Activated CD4-positive, alpha-beta T cell treated with anti-CD3 and anti-CD28 coated beads for 36 hours (primary cell): ENCODE measurements at regions not wholly inside any gene's neighbourhood (a gene's known extent, or its start where the extent isn't known, plus 50 kb on each side); places are given as distances from the start of the nearest gene placed in this dataset.

Experiments used
- ATAC-seq: fragments of 200-7000 bp; cut with Tn5 transposase; one replicate; pipeline ENCODE4 v1.10.0; 2021; ENCODE audit warnings: mild to moderate bottlenecking, moderate library complexity
- CTCF ChIA-PET: fragments of 350-600 bp; sonication (Branson Sonifier 250); formaldehyde crosslinking; loops from one replicate; lab custom pipeline; 2021; ENCODE audit warnings: antibody characterized with exemption; lab: Charles Lee
- POLR2A ChIA-PET: fragments of 350-600 bp; sonication (Branson Sonifier 250); formaldehyde crosslinking; loops from one replicate; lab custom pipeline; 2021; ENCODE audit warnings: antibody characterized with exemption, inconsistent platforms; lab: Charles Lee
- DNase-seq: peaks from one replicate; pipeline ENCODE4 v3.0.0-alpha.2; 2020
- H3K27ac Mint-ChIP-seq: one replicate; pipeline ENCODE4 v1.8.0; 2021; ENCODE audit warnings: mixed read lengths
- H3K27me3 Mint-ChIP-seq: one replicate; pipeline ENCODE4 v1.8.0; 2021; ENCODE audit warnings: mixed read lengths
- H3K36me3 Mint-ChIP-seq: one replicate; pipeline ENCODE4 v1.8.0; 2021; ENCODE audit warnings: low read depth, mixed read lengths
- H3K4me1 Mint-ChIP-seq: one replicate; pipeline ENCODE4 v1.8.0; 2021; ENCODE audit warnings: mixed read lengths
- H3K4me3 Mint-ChIP-seq: one replicate; pipeline ENCODE4 v1.8.0; 2021; ENCODE audit warnings: mild to moderate bottlenecking, moderate library complexity, mixed read lengths
- H3K9me3 Mint-ChIP-seq: one replicate; pipeline ENCODE4 v1.8.0; 2021; ENCODE audit warnings: low read depth, mixed read lengths
- intact Hi-C, 2 experiments: fragments of 100-400 bp; cut with DNase I in 1 of 2; cut with micrococcal nuclease in 1 of 2; formaldehyde crosslinking; loops; one replicate each; pipeline versions ENCODE4 v1.14.2 to v1.15.1; 2022 to 2024; cut with DNase I, micrococcal nuclease

- H3K4me1 Mint-ChIP-seq = no peaks in the 10 kb centered on the region
- H3K27me3 Mint-ChIP-seq = no peaks in the 10 kb centered on the region
- no peaks in the 10 kb centered on the region for H3K9me3 Mint-ChIP-seq
- no peak for ATAC-seq
- ChIA-PET POLR2A (no interaction called here), CTCF (interaction anchor here (1.0 kb wide), 1 partner anchor 8 kb away, joined by 3 read pairs; no protein-coding TSS in a partner anchor)
- H3K27ac Mint-ChIP-seq = no peak overlapping the region
- H3K36me3 Mint-ChIP-seq = no peaks in the 10 kb centered on the region
- no peak for DNase-seq
- intact Hi-C loops = no loop called here
- H3K4me3 Mint-ChIP-seq = no peak overlapping the region
Observed at GRCh38 chr4:23153076-23153475, 460.3 kb downstream of the GBA3 start.

- ATAC-seq (no peak), DNase-seq (no peak)
- ChIA-PET POLR2A (no interaction called here), CTCF (no interaction called here)
- Mint-ChIP-seq H3K27ac (no peak overlapping the region), H3K36me3 (no peaks in the 10 kb centered on the region), H3K4me1 (no peaks in the 10 kb centered on the region), H3K9me3 (no peaks in the 10 kb centered on the region), H3K27me3 (no peaks in the 10 kb centered on the region), H3K4me3 (no peak overlapping the region)
- intact Hi-C loops = no loop called here
Observed at GRCh38 chr4:23149815-23150214, 457.1 kb downstream of the GBA3 start.

- Mint-ChIP-seq H3K4me3 (no peak overlapping the region), H3K27ac (no peak overlapping the region), H3K4me1 (no peaks in the 10 kb centered on the region), H3K9me3 (peaks cover 3% of the 10 kb centered on the region), H3K36me3 (no peaks in the 10 kb centered on the region), H3K27me3 (no peaks in the 10 kb centered on the region)
- DNase-seq (no peak), ATAC-seq (no peak)
- CTCF ChIA-PET = no interaction called here
- intact Hi-C loops = no loop called here
- POLR2A ChIA-PET = no interaction called here
Observed at GRCh38 chr4:23144707-23145106, 452.0 kb downstream of the GBA3 start.

GRCh38 chr4:23135792-23136645 lies 443.3 kb downstream of the GBA3 start:
- Mint-ChIP-seq H3K27me3 (no peaks in the 10 kb centered on the region), H3K36me3 (no peaks in the 10 kb centered on the region), H3K9me3 (no peaks in the 10 kb centered on the region), H3K27ac (no peak overlapping the region), H3K4me1 (no peaks in the 10 kb centered on the region), H3K4me3 (no peak overlapping the region)
- no peak for ATAC-seq
- ChIA-PET POLR2A (no interaction called here), CTCF (interaction anchor here (0.5 to 2.6 kb wide), 6 partner anchors 11 to 1346 kb away, joined by 3 to 13 read pairs (median 6); no protein-coding TSS in a partner anchor)
- intact Hi-C loops = loop anchor here (1.0 to 10.0 kb wide), 2 partner anchors 579 to 1283 kb away; no protein-coding TSS in a partner anchor
- no peak for DNase-seq

GRCh38 chr4:23134331-23134730 lies 441.6 kb downstream of the GBA3 start:
- Mint-ChIP-seq H3K27ac (no peak overlapping the region), H3K4me3 (no peak overlapping the region), H3K4me1 (no peaks in the 10 kb centered on the region), H3K36me3 (no peaks in the 10 kb centered on the region), H3K9me3 (no peaks in the 10 kb centered on the region), H3K27me3 (no peaks in the 10 kb centered on the region)
- ChIA-PET POLR2A (no interaction called here), CTCF (interaction anchor here (0.7 to 2.6 kb wide), 5 partner anchors 11 to 1344 kb away, joined by 4 to 13 read pairs (median 6); no protein-coding TSS in a partner anchor)
- ATAC-seq = no peak
- intact Hi-C loops = loop anchor here in 1 of 2 experiments (10.0 kb wide), 1 partner anchor 580 kb away; no protein-coding TSS in a partner anchor
- no peak for DNase-seq

- POLR2A ChIA-PET = no interaction called here
Observed at GRCh38 chr4:23130845-23131244, 438.1 kb downstream of the GBA3 start.

GRCh38 chr4:23125118-23125517 lies 432.4 kb downstream of the GBA3 start:
- CTCF ChIA-PET = interaction anchor here (2.9 kb wide), 1 partner anchor 10 kb away, joined by 13 read pairs; no protein-coding TSS in a partner anchor
- ATAC-seq = no peak
- intact Hi-C loops = no loop called here

More at GRCh38 chr4:23130845-23131244, 438.1 kb downstream of the GBA3 start:
- no peaks in the 10 kb centered on the region for H3K9me3 Mint-ChIP-seq
- no peaks in the 10 kb centered on the region for H3K27me3 Mint-ChIP-seq
- no peaks in the 10 kb centered on the region for H3K4me1 Mint-ChIP-seq
- ATAC-seq = no peak
- intact Hi-C loops = loop anchor here in 1 of 2 experiments (10.0 kb wide), 1 partner anchor 584 kb away; no protein-coding TSS in a partner anchor
- no peak overlapping the region for H3K4me3 Mint-ChIP-seq
- DNase-seq = no peak
- H3K27ac Mint-ChIP-seq = no peak overlapping the region
- CTCF ChIA-PET = no interaction called here
- H3K36me3 Mint-ChIP-seq = no peaks in the 10 kb centered on the region

GRCh38 chr4:23122666-23123400 lies 430.1 kb downstream of the GBA3 start:
- Mint-ChIP-seq H3K9me3 (no peaks in the 10 kb centered on the region), H3K27me3 (no peaks in the 10 kb centered on the region), H3K4me1 (no peaks in the 10 kb centered on the region), H3K4me3 (no peak overlapping the region), H3K27ac (no peak overlapping the region), H3K36me3 (no peaks in the 10 kb centered on the region)
- ChIA-PET CTCF (interaction anchor here (2.9 kb wide), 1 partner anchor 13 kb away, joined by 13 read pairs; no protein-coding TSS in a partner anchor), POLR2A (no interaction called here)
- ATAC-seq (no peak), DNase-seq (no peak)
- intact Hi-C loops = no loop called here

More at GRCh38 chr4:23125118-23125517, 432.4 kb downstream of the GBA3 start:
- Mint-ChIP-seq H3K9me3 (no peaks in the 10 kb centered on the region), H3K36me3 (no peaks in the 10 kb centered on the region), H3K27ac (no peak overlapping the region), H3K4me3 (no peak overlapping the region), H3K27me3 (no peaks in the 10 kb centered on the region), H3K4me1 (no peaks in the 10 kb centered on the region)
- no peak for DNase-seq
- POLR2A ChIA-PET = no interaction called here

GRCh38 chr4:23120374-23120773 lies 427.6 kb downstream of the GBA3 start:
- CTCF ChIA-PET = no interaction called here
- ATAC-seq = no peak
- POLR2A ChIA-PET = no interaction called here
- H3K9me3 Mint-ChIP-seq = no peaks in the 10 kb centered on the region
- H3K4me1 Mint-ChIP-seq = no peaks in the 10 kb centered on the region
- H3K36me3 Mint-ChIP-seq = no peaks in the 10 kb centered on the region
- H3K27me3 Mint-ChIP-seq = no peaks in the 10 kb centered on the region
- DNase-seq = no peak
- no peak overlapping the region for H3K27ac Mint-ChIP-seq
- no peak overlapping the region for H3K4me3 Mint-ChIP-seq
- intact Hi-C loops = no loop called here

- intact Hi-C loops = no loop called here
- Mint-ChIP-seq H3K27ac (no peak overlapping the region), H3K27me3 (peaks cover 3% of the 10 kb centered on the region), H3K4me1 (no peaks in the 10 kb centered on the region), H3K4me3 (no peak overlapping the region), H3K9me3 (peaks cover 3% of the 10 kb centered on the region), H3K36me3 (no peaks in the 10 kb centered on the region)
- DNase-seq = no peak
- CTCF ChIA-PET = interaction anchor here (0.7 kb wide), 1 partner anchor 493 kb away, joined by 3 read pairs; no protein-coding TSS in a partner anchor
- POLR2A ChIA-PET = no interaction called here
- ATAC-seq = no peak
Observed at GRCh38 chr4:23117826-23118225, 425.1 kb downstream of the GBA3 start.

- H3K9me3 Mint-ChIP-seq = peaks cover 3% of the 10 kb centered on the region
- no peaks in the 10 kb centered on the region for H3K4me1 Mint-ChIP-seq
- H3K36me3 Mint-ChIP-seq = no peaks in the 10 kb centered on the region
- H3K27me3 Mint-ChIP-seq = peaks cover 3% of the 10 kb centered on the region
- ChIA-PET CTCF (interaction anchor here (0.8 kb wide), 1 partner anchor 74 kb away, joined by 3 read pairs; no protein-coding TSS in a partner anchor), POLR2A (no interaction called here)
- H3K4me3 Mint-ChIP-seq = no peak overlapping the region
- intact Hi-C loops = no loop called here
- no peak for ATAC-seq
- H3K27ac Mint-ChIP-seq = no peak overlapping the region
- DNase-seq = no peak
Observed at GRCh38 chr4:23114538-23114937, 421.8 kb downstream of the GBA3 start.
